ENCODE measurements at regions not wholly inside any gene's neighbourhood (a gene's known extent, or its start where the extent isn't known, plus 50 kb on each side); places are given as distances from the start of the nearest gene placed in this dataset.

DNA sequence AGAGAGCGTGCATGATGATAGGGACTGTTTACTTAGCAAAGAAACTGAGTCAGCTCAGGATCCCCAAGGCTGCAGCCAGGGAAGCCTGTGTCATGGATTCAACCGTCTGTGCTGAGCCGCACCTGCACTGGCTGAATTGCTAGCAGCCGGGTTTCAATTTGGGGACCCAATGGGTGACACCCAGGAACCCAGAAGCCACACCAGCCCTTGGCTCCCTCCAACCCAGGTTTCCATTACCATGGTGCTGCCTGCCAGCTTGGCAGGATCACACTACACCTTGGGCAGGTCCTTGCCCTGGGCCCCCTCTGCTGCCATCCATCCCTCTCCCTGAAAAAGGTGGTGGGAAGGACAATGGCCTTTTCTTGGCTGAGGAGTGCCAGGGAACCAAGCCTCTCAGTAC lies 64.0 kb upstream of the CLDN14 start:
- H3K9me3 ChIP-seq (ENCODE audit: low read length) = no peaks in the 10 kb centered on the region
- no peaks in the 10 kb centered on the region for H3K9me2 ChIP-seq (ENCODE audit: insufficient read depth, low read length)
- no peak overlapping the region for H2AFZ ChIP-seq (ENCODE audit: low read length)
- ChIA-PET CTCF (ENCODE audit: unreplicated experiment) (no interaction called here), POLR2A (no interaction called here)
- H3K79me2 ChIP-seq (ENCODE audit: insufficient read depth, low read depth, low read length) = no peaks in the 10 kb centered on the region
- H3K4me3 ChIP-seq (ENCODE audit: low read depth, low read length, poor library complexity, severe bottlenecking) = no peak overlapping the region
- H3K27ac ChIP-seq (ENCODE audit: low read depth, low read length, poor library complexity, severe bottlenecking) = no peak overlapping the region
- BruUV-seq (replicated peaks) = no TSS peak
- H3K4me2 ChIP-seq (ENCODE audit: low read length) = no peak overlapping the region
- intact Hi-C loops (cut with micrococcal nuclease; ENCODE audit: unreplicated experiment) = no loop called here
- TF ChIP-seq EZH2phosphoT487 (IDR thresholded peaks at IDR 0.05; ENCODE audit: borderline replicate concordance, low read depth, low read length) = no peak
- no peaks in the 10 kb centered on the region for H3K36me3 ChIP-seq (ENCODE audit: insufficient read depth, low read length)
- H4K20me1 ChIP-seq (ENCODE audit: insufficient read depth, low read length) = no peaks in the 10 kb centered on the region
- no peak for DNase-seq (ENCODE audit: low spot score)
- H3K4me1 ChIP-seq (ENCODE audit: insufficient read depth, low read length, poor library complexity, severe bottlenecking) = peaks cover 14% of the 10 kb centered on the region

DNA sequence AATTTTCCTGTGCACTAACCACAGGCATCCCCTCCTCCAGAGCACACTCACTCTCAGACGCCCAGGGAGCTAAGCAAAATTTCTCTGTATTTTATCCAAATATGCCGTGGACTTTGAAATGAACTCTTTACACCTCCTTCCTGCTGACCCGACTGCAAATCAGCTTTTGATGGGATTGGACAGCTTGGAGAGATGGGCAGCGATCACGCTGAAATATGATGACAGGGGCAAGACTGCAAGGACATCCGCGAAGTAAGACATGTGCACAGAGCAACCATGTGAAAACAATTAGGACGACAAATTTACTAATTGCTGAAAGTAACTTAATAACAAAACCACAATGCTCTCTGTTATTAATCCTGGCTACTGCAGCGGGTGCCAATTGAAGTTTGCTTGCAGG lies 64.6 kb upstream of the CLDN14 start:
- no TSS peak for BruUV-seq (replicated peaks)
- intact Hi-C loops (cut with micrococcal nuclease; ENCODE audit: unreplicated experiment) = no loop called here
- POLR2A ChIA-PET = no interaction called here

GRCh38 chr21:36545776-36546511 lies 66.0 kb upstream of the CLDN14 start:
- no peaks in the 10 kb centered on the region for H3K9me3 ChIP-seq (ENCODE audit: low read length)
- H4K20me1 ChIP-seq (ENCODE audit: insufficient read depth, low read length) = no peaks in the 10 kb centered on the region
- H2AFZ ChIP-seq (ENCODE audit: low read length) = no peak overlapping the region
- no peak overlapping the region for H3K4me3 ChIP-seq (ENCODE audit: low read depth, low read length, poor library complexity, severe bottlenecking)
- H3K4me2 ChIP-seq (ENCODE audit: low read length) = no peak overlapping the region
- intact Hi-C loops (cut with micrococcal nuclease; ENCODE audit: unreplicated experiment) = no loop called here
- no peaks in the 10 kb centered on the region for H3K79me2 ChIP-seq (ENCODE audit: insufficient read depth, low read depth, low read length)
- ChIA-PET CTCF (ENCODE audit: unreplicated experiment) (no interaction called here), POLR2A (interaction anchor here (0.5 kb wide), 1 partner anchor 141 kb away, joined by 3 read pairs; no protein-coding TSS in a partner anchor)
- H3K27ac ChIP-seq (ENCODE audit: low read depth, low read length, poor library complexity, severe bottlenecking) = no peak overlapping the region
- TF ChIP-seq EZH2phosphoT487 (IDR thresholded peaks at IDR 0.05; ENCODE audit: borderline replicate concordance, low read depth, low read length) (no peak), CTCF (conservative IDR thresholded peaks at IDR 0.05; ENCODE audit: low read length) (no peak)
- no peaks in the 10 kb centered on the region for H3K9me2 ChIP-seq (ENCODE audit: insufficient read depth, low read length)
- no TSS peak for BruUV-seq (replicated peaks)
- no peaks in the 10 kb centered on the region for H3K36me3 ChIP-seq (ENCODE audit: insufficient read depth, low read length)
- H3K4me1 ChIP-seq (ENCODE audit: insufficient read depth, low read length, poor library complexity, severe bottlenecking) = peaks cover 14% of the 10 kb centered on the region
- no peak for DNase-seq (ENCODE audit: low spot score)

More for the DNA sequence above, 64.6 kb upstream of the CLDN14 start:
- Histone ChIP-seq H3K36me3 (ENCODE audit: insufficient read depth, low read length) (no peaks in the 10 kb centered on the region), H3K79me2 (ENCODE audit: insufficient read depth, low read depth, low read length) (no peaks in the 10 kb centered on the region), H3K4me1 (ENCODE audit: insufficient read depth, low read length, poor library complexity, severe bottlenecking) (peaks cover 14% of the 10 kb centered on the region), H3K4me3 (ENCODE audit: low read depth, low read length, poor library complexity, severe bottlenecking) (no peak overlapping the region), H2AFZ (ENCODE audit: low read length) (no peak overlapping the region), H3K9me2 (ENCODE audit: insufficient read depth, low read length) (no peaks in the 10 kb centered on the region), H4K20me1 (ENCODE audit: insufficient read depth, low read length) (no peaks in the 10 kb centered on the region), H3K27ac (ENCODE audit: low read depth, low read length, poor library complexity, severe bottlenecking) (no peak overlapping the region), H3K4me2 (ENCODE audit: low read length) (no peak overlapping the region), H3K9me3 (ENCODE audit: low read length) (no peaks in the 10 kb centered on the region)
- TF ChIP-seq EZH2phosphoT487 (IDR thresholded peaks at IDR 0.05; ENCODE audit: borderline replicate concordance, low read depth, low read length) = no peak
- TF ChIP-seq CTCF (conservative IDR thresholded peaks at IDR 0.05; ENCODE audit: low read length) = no peak
- no peak for DNase-seq (ENCODE audit: low spot score)
- CTCF ChIA-PET (ENCODE audit: unreplicated experiment) = no interaction called here

Data from OCI-LY7 (cell line).